Fibroblast of lung (primary cell): ENCODE measurements at regions not wholly inside any gene's neighbourhood (a gene's known extent, or its start where the extent isn't known, plus 50 kb on each side); places are given as distances from the start of the nearest gene placed in this dataset.

ENCODE experiments used
- EZH2 ChIP-seq: IDR thresholded peaks from 2 replicates; pipeline ENCODE4 v1.5.1; 2012; ENCODE audit warnings: low read length, control low read depth, mild to moderate bottlenecking; ENCODE audit errors: missing control alignments
- TF ChIP-seq, protein P1 (sequence below), 2 donors: IDR thresholded peaks in 1 of 2; conservative IDR thresholded peaks in 1 of 2; 1 replicate in 1 of 2; 2 replicates in 1 of 2; pipeline ENCODE4 v1.5.1; 2011 to 2012; ENCODE audit warnings: low read length in 2 of 2, control low read depth in 1 of 2, inconsistent platforms in 1 of 2, low read depth in 1 of 2, mild to moderate bottlenecking in 1 of 2

DNA sequence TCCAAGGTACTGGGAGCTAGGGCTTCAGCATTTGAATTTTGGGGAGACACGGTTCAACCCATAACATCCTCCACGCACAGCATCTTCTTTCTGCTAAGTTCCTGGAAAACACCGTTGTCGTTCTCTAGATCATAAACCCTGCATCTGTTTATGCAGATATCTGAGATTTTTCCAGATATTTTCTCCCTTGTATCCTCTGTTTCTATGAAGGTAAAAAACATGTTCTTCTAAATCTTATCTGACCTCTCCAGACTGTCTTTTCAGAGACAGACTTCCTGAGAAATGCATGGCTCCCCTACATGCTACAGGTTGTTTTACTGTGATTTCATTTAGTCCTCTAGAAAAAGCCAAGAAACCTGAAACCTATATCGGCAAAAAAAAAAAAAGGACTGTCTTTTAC, 152.3 kb upstream of the KLF3 start:
- TF ChIP-seq, protein P1, sequence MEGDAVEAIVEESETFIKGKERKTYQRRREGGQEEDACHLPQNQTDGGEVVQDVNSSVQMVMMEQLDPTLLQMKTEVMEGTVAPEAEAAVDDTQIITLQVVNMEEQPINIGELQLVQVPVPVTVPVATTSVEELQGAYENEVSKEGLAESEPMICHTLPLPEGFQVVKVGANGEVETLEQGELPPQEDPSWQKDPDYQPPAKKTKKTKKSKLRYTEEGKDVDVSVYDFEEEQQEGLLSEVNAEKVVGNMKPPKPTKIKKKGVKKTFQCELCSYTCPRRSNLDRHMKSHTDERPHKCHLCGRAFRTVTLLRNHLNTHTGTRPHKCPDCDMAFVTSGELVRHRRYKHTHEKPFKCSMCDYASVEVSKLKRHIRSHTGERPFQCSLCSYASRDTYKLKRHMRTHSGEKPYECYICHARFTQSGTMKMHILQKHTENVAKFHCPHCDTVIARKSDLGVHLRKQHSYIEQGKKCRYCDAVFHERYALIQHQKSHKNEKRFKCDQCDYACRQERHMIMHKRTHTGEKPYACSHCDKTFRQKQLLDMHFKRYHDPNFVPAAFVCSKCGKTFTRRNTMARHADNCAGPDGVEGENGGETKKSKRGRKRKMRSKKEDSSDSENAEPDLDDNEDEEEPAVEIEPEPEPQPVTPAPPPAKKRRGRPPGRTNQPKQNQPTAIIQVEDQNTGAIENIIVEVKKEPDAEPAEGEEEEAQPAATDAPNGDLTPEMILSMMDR (conservative IDR thresholded peaks at IDR 0.05 in 1 of 2, IDR thresholded peaks at IDR 0.05 in 1 of 2; ENCODE audit: low read depth in 1 of 2, low read length in 2 of 2) = no peak
- TF ChIP-seq EZH2 = no peak
